ENCODE measurements at regions not wholly inside any gene's neighbourhood (a gene's known extent, or its start where the extent isn't known, plus 50 kb on each side); places are given as distances from the start of the nearest gene placed in this dataset.
"Not testable (repeated sequence)": the region's sequence is repeated elsewhere in the genome, so short reads cannot be mapped to it uniquely, and the experiment has no call there.

DNA sequence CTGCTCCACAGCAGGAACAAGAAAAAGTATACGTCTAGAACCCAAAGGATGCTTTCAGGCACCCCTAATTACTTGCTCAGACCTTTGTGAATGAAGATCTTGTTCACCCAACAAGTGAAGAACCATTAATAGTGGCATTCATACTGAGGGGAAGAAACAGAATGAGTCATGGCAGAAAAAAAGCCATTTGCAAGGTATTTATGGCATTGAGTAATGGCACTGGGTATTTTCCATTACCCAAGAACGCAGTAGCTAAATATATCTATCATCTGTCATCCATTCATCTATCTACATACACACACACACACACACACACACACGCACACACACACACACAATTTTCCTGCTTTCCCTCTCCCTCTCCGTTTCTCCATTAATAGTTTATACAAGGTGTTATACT lies 56.4 kb upstream of the XIRP2 start:
- no peak for DNase-seq

DNA sequence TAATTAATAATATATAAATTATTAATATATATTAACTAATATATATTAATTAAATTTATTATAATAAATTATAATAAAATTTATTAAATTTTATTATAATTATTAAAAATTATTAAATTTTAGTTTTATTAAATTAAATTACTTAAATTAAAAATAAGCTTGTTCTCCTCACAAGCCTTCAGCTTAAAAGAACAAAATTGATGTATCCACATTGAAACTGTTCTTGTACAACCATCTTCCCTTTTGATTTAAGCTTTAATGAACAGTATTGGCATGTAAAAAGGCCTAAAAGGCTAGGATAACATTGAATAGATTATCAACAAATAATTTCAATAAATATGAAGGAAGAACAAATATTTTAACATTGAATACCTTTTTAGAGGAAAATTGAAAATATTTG lies 62.4 kb upstream of the XIRP2 start:
- DNase-seq = no peak

DNA sequence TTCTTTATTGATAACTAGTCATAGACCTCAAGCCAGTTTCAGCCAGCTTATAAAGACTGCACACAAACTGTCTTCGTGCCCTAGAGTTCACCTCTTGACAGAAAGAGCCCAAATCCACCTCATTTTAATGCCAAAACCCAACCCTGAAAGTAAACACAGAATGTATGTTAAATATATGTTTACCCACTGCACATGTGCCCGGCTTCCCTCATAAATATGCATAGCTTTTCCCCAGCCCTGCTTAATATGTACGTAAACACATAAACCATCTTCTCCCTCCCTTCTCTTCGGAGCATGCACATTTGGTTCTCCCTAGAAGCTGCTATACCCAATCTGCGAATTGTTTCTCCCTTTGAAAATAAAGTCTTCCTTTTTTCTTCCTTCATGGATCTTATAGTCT lies 73.9 kb upstream of the XIRP2 start:
- no peak for DNase-seq

DNA sequence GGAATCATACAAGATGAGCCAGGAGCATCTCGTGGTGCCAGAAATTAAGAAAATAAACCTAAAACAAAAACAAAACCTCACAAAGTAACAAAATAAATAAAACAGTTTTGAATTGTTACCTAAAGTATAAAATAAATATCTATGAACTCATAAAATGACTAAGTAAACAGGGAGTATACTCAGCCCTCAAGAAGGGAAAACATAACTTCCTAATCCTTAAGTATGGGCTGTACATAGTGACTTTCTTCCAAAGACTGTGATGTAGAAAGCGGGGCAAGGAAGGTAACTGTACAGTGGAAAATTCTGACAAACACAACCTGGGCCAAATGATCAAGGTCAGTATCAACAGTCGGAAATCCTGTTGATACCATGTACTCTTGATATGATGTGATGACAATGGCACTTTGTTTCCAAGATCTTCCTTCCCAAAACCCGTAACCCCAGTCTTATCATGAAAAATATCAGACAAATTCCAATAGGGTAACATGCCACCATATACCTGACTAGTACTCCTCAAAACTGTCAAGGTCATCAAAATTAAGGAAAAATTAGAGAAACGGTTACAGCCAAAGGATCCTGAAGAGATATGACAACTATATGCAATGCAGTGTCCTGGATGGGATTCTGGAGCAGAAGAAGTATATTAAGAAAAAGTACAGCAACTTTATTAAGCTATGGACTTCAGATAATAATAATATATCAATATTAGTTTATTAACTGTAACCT lies 76.0 kb upstream of the XIRP2 start:
- DNase-seq = no peak

DNA sequence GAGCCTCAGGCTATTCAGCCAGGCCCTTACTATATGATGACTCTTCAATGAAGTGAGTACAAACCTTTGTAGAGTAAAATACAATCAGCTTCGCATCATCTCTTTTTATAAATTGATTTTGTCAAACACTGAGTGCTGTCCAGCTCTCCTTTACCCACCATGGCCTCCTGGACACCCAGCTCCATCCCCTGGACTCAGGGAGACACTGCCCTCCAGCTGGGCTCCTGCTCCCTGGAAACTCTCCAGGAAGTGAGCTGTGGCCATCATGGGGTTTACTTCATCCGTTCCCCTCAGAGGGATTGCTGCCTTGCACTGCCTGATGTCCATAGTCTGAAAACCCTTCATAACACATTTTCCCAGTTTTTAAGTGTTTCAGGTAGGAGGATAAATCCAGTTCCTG lies 82.5 kb upstream of the XIRP2 start:
- no peak for DNase-seq

DNA sequence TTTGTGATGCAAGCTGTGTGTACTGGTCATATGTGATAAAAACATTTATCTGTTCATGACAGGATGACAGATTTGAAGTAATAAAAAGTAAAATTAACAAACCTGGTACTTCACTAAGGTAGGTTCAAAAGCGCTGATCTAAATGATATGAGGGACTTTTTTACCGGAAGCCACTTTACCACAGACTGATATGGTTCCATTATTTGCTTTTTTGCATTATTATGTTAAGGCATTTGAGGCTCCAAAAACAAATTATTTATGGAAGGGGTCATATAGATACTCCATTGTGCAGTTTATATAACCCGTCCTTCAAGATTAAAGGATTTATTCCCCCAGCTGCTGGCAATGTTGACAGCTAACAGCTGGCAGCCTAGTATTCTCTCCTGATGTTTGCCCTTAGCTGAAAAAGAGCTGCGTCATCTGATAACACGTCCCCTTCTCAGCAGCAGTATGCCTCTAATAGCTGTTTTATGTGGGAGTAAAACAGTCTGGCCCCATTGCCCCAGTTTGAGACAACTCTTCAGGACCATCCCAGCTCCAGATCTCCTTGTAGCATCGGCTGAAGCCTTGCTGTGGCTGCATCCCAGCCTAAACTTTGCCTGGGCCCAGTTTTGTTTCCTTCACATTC lies 84.8 kb upstream of the XIRP2 start:
- peak; percentile 8 for DNase-seq

DNA sequence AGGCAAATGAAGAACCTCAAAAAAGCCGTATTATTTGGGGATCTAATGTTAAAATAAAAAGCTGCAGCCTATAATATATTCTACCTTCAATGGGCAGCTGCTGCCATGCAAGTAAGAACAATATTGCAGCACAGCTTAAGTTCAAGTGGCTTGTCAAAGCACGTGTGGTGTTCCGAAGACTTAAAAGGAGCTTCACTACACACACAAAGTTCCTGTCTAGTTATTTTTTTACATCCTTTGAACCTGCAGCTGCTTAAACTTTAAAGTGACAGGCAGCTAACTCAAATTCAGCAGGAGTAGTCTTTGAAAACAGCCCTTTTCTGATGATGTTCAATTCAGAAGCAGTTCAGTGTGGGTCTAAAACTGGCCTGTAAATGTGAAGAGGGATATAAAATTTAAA lies 85.8 kb upstream of the XIRP2 start:
- no peak for DNase-seq

DNA sequence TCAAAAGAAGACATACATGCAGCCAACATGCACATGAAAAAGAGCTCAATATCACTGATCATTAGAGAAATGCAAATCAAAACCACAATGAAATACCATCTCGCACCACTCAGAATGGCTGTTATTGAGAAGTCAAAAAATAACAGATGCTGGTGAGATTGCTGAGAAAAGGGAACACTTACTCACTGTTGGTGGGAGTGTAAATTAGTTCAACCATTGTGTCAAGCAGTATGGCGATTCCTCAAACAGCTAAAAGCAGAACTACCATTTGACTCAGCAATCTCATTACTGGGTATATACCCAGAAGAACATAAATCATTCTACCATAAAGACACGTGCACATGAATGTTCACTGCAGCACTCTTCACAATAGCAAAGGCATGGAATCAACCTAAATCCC lies 95.5 kb upstream of the XIRP2 start:
- DNase-seq = no peak

DNA sequence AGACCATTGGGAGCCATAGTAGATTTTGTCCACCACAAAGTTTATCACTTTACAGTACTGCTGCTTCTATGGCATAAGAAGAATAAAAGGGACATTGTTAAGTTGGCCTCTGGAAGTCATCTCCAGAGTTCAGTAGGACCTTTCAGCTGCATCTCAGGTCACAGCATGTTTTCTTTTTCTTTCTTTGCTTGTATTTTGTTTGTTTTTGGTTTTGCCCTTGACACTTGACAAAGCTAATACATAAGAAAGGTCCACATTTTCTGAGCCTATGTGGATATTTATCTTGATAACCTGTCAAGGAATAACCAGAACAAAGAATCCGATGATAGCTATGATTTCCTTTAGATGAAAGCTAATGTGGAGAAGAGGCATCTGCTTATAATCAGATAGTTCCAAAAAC lies 101.6 kb upstream of the XIRP2 start:
- DNase-seq = no peak

DNA sequence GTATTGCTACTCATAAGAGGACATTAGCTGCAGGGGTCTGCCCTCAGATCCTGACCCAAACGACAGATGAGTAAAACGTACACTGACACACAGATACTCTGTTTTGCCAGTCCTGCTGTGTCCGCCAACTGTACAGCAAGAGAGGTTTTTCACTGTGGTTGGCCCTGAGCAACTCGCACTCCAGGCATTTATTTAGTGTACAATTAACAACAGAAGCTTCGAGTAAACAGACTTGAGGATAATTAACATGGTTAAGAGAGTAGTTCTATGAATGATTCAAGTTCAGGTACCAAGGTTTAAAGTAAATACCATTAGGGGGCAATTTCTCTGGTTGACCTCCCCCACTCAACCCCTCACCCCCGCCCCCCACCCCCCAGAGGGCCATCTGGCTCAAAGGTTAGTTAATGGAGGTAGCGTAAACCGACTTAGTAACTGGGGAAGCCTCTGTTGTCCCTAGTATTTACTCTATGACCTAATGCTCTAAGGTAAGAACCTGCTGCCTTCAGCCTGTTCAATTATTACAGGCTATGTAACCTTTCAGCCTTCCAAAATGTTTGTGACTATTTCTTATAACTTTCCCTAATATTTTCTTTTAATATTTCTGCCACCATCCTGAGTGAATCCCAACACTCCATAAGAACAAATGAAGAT lies 103.9 kb upstream of the XIRP2 start:
- DNase-seq = no peak

DNA sequence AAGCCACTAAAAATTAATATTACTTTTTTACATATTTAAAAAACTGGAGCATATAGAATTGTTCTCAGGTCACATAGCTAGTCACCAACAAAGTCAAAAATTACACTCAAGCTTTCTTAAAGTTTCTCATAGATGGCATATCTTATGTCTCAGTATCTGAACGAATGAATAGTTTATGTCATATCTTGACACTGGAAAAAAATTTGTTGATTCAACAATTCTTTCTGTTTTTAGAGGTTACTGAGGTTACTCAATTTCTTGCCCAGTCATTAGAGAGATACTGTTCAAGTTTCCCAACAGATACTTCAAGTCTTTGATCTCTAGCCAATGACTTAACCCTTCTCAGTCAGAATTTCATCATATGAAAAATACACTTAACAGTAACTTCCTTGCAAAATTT lies 113.1 kb upstream of the XIRP2 start:
- DNase-seq = no peak

DNA sequence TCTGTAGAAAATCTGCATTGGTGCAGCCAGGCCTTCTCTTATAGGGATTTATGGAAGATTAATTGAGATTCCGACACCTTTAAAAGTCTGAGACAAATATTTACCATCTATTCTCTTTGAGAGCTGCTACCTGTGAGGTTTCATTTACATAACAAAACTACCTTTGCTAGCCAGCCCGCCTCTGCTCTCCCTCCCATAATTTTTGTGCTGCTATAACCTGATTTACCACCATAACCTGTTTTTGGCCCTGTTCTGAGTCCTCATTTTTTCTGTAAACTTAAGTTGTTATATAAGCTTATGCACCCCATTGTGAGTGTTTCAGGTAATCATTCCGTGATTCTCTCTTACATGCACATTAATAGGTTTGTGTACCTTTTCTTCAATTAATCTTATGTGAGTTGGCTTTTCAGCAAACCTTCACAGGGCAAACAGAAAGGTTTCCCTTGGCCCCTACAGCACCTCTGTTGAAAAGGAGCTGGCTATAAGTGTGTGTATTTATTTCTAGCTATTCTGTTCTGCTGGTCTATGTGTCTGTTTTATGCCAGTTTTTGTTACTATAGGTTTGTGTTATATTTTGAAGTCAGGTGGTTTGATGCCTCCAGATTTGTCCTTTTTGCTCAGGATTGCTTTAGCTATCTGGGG lies 114.9 kb upstream of the XIRP2 start:
- DNase-seq = no peak

DNA sequence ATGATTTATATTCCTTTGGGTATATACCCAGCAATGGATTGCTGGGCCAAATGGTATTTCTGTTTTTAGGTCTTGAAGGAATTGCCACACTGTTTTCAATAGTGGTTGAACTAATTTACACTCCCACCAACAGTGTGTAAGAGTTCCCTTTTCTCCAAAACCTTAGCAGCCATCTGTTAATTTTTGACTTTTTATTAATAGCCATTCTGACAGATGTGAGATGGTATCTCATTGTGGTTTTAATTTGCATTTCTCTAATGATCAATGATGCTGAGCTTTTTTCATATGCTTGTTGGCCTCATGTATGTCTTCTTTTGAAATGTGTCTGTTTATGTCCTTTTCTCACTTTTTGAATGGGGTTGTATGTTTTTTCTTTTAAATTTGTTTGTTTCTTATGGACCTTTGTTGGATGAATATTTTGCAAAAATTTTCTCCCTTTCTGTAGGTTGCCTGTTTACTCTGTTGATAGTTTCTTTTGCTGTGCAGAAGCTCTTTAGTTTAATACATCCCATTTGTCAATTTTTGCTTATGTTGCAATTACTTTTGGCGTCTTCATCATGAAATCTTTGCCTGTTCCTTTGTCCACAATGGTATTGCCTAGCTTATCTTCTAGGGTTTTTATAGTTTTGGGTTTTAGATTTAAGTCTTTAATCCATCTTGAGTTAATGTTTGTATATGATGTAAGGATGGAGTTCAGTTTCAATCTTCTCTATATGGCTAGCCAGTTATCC lies 119.7 kb upstream of the XIRP2 start:
- no peak for DNase-seq

DNA sequence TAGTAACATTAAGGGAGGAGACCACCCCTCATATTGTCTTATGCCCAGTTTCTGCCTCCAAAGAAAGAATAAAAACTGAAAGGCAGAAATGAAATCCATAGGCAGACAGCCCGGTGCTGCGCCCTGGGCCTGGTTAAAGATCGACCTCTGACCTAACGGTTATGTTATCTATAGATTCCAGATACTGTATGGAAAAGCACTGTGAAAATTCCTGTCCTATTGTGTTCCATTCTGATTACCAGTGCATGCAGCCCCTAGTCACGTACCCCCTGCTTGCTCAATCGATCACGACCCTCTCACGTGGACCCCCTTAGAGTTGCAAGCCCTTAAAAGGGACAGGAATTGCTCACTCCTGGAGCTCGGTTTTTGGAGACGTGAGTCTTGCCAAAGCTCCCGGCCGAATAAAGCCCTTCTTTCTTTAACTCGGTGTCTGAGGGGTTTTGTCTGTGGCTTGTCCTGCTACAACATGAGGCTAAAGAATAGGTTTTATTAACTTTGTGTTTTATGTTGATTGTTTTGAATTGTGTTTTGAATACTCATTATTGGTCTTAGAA lies 121.4 kb upstream of the XIRP2 start:
- DNase-seq = not testable (repeated sequence)

DNA sequence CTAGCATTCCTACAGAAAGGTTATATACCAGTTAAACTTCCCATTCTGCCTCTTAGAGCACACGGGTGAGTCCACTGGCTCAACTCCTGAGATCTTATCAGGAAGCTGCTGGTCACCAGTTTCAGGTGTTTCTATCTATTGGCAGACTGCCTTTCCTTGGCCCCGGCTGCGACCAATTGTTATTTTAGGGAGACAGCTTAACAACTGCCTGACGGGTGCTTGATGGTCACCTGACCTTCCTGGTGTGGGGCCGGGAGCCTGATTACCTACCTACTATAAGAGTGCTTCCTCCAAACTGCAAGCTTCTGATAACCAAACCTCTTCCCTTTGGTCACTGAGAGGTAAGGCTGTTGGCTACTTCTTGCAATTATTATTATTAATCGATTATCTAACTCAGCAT lies 122.1 kb upstream of the XIRP2 start:
- no peak for DNase-seq

DNA sequence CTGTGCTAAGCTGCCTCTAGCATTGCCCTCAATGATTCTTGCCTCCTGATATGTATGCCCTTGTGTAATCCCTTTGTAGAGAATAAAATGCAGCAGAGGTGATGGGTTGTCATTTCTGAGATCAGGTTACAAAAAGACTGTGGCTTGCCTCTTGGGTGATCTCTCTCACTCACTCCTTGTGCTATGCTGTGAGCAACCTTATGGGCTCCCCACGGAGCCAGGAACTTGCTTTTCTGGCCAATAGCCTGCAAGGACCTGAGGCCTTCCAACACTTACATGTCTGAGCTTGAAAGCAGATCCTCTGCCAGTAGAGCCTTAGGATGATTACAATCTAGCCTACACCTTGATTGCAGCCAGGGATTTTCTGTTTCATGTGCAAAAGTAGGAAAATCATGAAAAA lies 123.1 kb upstream of the XIRP2 start:
- DNase-seq = no peak

DNA sequence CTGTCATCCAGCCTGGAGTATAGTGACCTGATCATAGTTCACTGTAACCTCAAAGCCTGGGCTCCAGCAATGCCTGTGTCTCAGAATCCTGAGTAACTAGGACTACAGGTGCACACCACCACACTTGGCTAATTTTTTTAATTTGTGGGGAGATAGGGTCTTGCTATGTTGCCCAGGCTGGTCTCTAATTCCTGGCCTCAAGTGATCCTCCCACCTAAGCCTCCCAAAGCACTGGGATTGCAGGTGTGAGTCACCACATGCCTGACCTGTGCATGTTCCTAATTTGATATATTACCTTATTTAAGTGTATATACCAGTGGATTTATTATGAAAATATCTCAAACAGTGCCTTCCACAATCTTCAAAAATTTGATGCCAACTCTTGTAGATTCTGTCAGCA lies 123.6 kb upstream of the XIRP2 start:
- DNase-seq = no peak

DNA sequence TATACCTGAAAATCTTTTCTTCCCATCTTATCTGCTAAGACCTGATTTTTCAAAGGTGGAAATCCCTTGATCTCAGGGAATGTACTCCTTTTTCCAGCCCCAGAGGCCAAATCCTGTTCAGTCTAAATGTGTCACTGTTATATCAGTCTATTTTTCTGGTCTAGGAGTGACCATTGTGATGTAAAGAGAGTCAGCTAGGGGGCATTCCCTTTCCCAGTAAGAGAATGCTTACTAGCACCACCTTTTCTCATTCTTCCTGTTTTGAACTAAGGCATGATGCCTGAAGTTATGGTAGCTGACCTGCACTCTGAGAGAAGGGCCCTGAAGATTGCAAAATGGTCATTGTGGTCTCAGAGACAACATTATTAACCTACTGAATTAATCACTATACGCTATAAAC lies 124.1 kb upstream of the XIRP2 start:
- DNase-seq = no peak

DNA sequence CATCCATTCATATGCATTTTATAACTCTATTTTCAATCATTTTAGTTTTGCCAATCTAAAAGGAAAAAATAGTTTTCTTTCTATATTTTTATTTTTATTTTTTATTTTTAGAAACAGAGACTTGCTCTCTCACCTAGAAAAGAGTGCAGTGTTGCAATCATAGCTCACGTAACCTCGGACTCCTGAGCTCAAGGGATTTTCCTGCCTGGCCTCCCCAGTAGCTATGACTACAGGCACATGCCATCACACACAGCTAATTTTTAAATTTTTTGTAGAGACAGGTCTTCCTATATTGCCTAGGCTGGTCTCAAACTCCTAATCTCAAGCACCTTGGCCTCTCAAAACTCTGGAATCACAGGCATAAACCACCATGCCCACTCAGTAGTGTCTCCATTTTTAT lies 125.5 kb upstream of the XIRP2 start:
- DNase-seq = no peak

DNA sequence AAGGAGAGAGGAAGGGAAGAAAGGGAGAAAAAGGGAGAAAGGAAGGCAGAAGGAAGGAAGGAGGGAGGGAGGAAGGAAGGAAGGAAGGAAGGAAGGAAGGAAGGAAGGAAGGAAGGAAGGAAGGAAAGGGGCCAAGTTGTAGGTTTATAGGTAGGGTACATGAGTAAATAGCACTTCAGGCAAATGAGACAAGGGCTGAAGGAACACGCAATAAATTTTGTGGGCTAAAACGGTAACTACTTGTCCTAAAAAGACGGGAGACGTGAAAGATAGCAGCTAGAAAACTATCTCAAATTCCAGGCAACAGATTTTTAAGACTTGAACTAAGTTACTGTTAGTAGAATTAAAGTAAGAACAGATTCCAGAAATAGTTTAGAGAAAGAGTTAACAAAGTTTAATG lies 129.3 kb upstream of the XIRP2 start:
- DNase-seq = no peak

DNA sequence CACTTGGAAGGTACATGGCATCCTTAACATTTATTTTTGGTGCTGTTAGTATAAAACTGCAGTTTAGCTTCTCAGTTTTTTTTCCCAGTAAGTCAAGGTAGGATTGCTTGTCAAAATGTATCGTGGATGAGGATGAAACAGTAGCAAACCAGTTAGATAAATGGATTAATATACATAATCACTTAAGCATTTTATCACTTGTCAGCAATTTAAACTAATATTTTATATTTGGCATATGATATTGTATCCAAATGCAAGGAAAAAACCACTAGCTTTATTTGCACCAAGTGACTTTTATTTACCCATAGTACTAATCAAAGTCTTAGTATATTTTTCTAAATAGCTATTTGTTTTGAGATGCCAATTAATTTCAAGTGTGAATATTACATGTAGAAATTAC lies 137.7 kb upstream of the XIRP2 start:
- no peak for DNase-seq

DNA sequence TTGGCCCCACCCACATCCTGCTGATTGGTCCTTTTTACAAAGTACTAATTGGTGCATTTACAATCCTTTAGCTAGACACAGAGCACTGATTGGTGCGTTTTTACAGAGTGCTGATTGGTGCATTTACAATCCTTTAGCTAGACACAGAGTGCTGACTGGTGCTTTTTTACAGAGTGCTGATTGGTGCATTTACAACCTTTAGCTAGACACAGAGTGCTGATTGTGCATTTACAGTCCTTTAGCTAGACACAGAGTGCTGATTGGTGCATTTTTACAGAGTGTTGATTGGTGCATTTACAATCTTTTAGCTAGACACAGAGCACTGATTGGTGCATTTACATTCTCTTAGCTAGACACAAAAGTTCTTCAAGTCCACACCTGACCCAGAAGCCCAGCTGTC lies 144.2 kb upstream of the XIRP2 start:
- DNase-seq = not testable (repeated sequence)

DNA sequence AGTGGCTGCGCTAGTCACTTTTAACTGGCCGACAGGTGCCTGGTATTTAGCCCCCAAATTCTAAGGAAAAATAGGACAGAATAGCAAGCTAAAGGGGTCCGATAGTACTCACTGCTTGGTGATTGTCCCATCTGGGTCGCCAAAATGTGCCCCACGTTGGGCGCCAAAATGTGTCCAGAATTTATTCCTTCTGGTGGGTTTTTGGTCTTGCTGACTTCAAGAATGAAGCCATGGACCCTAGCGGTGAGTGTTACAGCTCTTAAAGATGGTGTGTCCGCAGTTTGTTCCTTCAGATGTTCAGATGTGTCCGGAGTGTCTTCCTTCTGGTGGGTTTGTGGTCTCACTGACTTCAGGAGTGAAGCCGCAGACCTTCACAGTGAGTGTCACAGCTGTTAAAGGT lies 144.8 kb upstream of the XIRP2 start:
- DNase-seq = not testable (repeated sequence)

Data from hindlimb muscle (tissue), 1 donor.